Lower lobe of right lung (tissue), 2 donors: ENCODE measurements at regions not wholly inside any gene's neighbourhood (a gene's known extent, or its start where the extent isn't known, plus 50 kb on each side); places are given as distances from the start of the nearest gene placed in this dataset.
"Not testable (repeated sequence)": the region's sequence is repeated elsewhere in the genome, so short reads cannot be mapped to it uniquely, and the experiment has no call there.

Experiments
- ATAC-seq, 2 donors: fragments of 200-7000 bp; cut with Tn5 transposase; one replicate each; pipeline ENCODE4 v1.9.1; 2020 to 2022; ENCODE audit warnings: mild to moderate bottlenecking in 2 of 2, moderate library complexity in 2 of 2
- DNase-seq: peaks from one replicate; pipeline ENCODE4 v3.0.0-alpha.2; 2020
- H3K27ac ChIP-seq: fragments of 200-600 bp; one replicate; pipeline ENCODE4 v1.8.0; 2022
- H3K27me3 ChIP-seq: fragments of 200-600 bp; one replicate; pipeline ENCODE4 v1.8.0; 2022; ENCODE audit warnings: low read depth
- H3K36me3 ChIP-seq: fragments of 200-600 bp; one replicate; pipeline ENCODE4 v1.8.0; 2022; ENCODE audit warnings: mild to moderate bottlenecking
- H3K4me1 ChIP-seq: fragments of 200-600 bp; one replicate; pipeline ENCODE4 v1.8.0; 2022
- H3K4me3 ChIP-seq: fragments of 200-600 bp; one replicate; pipeline ENCODE4 v1.8.0; 2022; ENCODE audit warnings: mild to moderate bottlenecking
- H3K9me3 ChIP-seq: fragments of 200-600 bp; one replicate; pipeline ENCODE4 v1.8.0; 2022
- intact Hi-C: fragments of 100-400 bp; cut with DNase I; formaldehyde crosslinking; loops from one replicate; pipeline ENCODE4 v1.11.0; 2022
- TF ChIP-seq, protein P1 (sequence below): fragments of 200-600 bp; IDR thresholded peaks from one replicate; pipeline ENCODE4 v1.8.0; 2022; ENCODE audit warnings: antibody characterized with exemption, mild to moderate bottlenecking
- donor health status: DM: no; HTN: yes; CAD: no; lungs with severe emphysema.

DNA sequence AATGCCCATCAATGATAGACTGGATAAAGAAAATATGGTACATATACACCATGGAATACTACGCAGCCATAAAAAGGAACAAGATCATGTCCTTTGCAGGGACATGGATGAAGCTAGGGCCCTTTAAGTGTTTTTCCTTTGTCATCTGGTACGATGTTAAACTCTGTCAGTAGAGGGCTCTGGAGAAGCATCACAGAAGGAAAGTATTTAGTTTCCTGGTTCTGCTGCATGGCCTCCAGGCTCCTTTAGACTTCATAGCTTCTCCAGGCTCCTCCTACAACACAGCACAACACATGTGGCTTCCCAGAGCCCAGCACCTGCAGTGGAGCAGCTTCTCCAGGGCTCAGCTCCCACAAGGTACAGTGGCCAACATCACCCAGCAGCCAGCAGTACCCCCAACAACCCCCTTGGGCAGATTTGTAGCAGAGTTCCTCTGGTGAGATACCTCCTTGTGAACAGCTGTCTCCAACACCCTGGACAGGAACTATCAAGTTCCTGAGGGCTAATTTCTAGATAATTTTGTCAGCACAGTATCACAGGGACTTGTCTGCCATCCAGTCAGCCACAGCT is 63.4 kb downstream of the KCTD12 start:
- H3K4me3 ChIP-seq: no peak overlapping the region
- no peaks in the 10 kb centered on the region for H3K9me3 ChIP-seq
- TF ChIP-seq, protein P1, sequence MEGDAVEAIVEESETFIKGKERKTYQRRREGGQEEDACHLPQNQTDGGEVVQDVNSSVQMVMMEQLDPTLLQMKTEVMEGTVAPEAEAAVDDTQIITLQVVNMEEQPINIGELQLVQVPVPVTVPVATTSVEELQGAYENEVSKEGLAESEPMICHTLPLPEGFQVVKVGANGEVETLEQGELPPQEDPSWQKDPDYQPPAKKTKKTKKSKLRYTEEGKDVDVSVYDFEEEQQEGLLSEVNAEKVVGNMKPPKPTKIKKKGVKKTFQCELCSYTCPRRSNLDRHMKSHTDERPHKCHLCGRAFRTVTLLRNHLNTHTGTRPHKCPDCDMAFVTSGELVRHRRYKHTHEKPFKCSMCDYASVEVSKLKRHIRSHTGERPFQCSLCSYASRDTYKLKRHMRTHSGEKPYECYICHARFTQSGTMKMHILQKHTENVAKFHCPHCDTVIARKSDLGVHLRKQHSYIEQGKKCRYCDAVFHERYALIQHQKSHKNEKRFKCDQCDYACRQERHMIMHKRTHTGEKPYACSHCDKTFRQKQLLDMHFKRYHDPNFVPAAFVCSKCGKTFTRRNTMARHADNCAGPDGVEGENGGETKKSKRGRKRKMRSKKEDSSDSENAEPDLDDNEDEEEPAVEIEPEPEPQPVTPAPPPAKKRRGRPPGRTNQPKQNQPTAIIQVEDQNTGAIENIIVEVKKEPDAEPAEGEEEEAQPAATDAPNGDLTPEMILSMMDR: peak; percentile 40
- DNase-seq (no peak), ATAC-seq (peak; percentile 64 to 79)
- H3K4me1 ChIP-seq: peaks cover 3% of the 10 kb centered on the region
- intact Hi-C loops: no loop called here
- H3K27ac ChIP-seq: no peak overlapping the region
- no peaks in the 10 kb centered on the region for H3K27me3 ChIP-seq
- H3K36me3 ChIP-seq: no peaks in the 10 kb centered on the region

DNA sequence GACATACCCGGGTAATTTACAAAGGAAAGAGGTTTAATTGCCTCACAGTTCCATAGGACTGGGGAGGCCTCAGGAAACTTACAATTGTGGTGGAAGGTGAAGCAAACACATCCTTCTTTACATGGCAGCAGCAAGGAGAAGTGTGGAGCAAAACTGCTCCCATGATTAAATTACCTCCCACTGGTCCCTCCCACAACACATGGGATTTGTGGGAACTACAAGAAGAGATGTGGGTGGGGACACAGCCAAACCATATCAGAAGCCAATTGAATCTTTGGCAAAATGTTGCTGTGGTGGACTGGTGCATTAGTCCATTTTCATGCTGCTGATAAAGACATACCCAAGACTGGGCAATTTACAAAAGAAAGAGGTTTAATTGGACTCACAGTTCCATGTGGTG is 65.0 kb downstream of the KCTD12 start:
- H3K9me3 ChIP-seq, H3K36me3 ChIP-seq, H3K4me3 ChIP-seq, H3K27ac ChIP-seq, DNase-seq, H3K27me3 ChIP-seq, H3K4me1 ChIP-seq, intact Hi-C loops, ATAC-seq: not testable (repeated sequence)

- Histone ChIP-seq H3K36me3 (no peaks in the 10 kb centered on the region), H3K9me3 (no peaks in the 10 kb centered on the region), H3K27me3 (no peaks in the 10 kb centered on the region), H3K4me3 (no peak overlapping the region), H3K27ac (no peak overlapping the region), H3K4me1 (peaks cover 3% of the 10 kb centered on the region)
- TF ChIP-seq, protein P1: no peak
- intact Hi-C loops: no loop called here
- ATAC-seq (peak in 1 of 2 donors; percentile 68), DNase-seq (no peak)
Observed at GRCh38 chr13:76820759-76821158, 65.4 kb downstream of the KCTD12 start.

DNA sequence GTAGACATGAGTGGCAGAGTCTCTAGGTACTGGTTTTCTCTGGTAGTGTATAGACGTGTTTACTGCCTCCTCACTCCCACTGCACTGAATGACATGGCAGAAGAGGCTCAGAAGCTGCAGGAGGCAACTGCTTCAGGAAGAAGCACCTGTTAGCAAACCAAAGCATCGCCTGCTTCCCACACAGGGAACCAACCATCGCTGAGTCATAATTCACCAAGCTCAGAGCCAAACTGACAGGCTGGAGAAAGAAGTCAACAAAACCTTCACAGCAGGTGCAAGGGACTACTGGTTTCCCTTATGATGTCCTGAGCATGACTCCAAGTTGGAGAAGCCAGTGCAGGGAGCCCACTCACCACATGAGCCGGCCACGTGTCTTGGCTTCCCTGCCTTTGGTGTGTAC is 69.8 kb downstream of the KCTD12 start:
- Histone ChIP-seq H3K4me1 (peaks cover 21% of the 10 kb centered on the region), H3K36me3 (no peaks in the 10 kb centered on the region), H3K27me3 (no peaks in the 10 kb centered on the region), H3K9me3 (no peaks in the 10 kb centered on the region), H3K27ac (no peak overlapping the region), H3K4me3 (no peak overlapping the region)
- TF ChIP-seq, protein P1: no peak
- ATAC-seq (no peak), DNase-seq (no peak)
- intact Hi-C loops: no loop called here

GRCh38 chr13:76815344-76815743 is 70.9 kb downstream of the KCTD12 start:
- H3K9me3 ChIP-seq: no peaks in the 10 kb centered on the region
- H3K4me1 ChIP-seq: peaks cover 21% of the 10 kb centered on the region
- no peak for DNase-seq
- no peak for ATAC-seq
- TF ChIP-seq, protein P1: no peak
- no peaks in the 10 kb centered on the region for H3K36me3 ChIP-seq
- no peak overlapping the region for H3K27ac ChIP-seq
- H3K27me3 ChIP-seq: no peaks in the 10 kb centered on the region
- H3K4me3 ChIP-seq: no peak overlapping the region
- intact Hi-C loops: no loop called here

GRCh38 chr13:76813891-76814290 is 72.3 kb downstream of the KCTD12 start:
- TF ChIP-seq, protein P1: no peak
- peaks cover 21% of the 10 kb centered on the region for H3K4me1 ChIP-seq
- H3K27me3 ChIP-seq: no peaks in the 10 kb centered on the region
- H3K27ac ChIP-seq: no peak overlapping the region
- intact Hi-C loops: no loop called here
- H3K36me3 ChIP-seq: no peaks in the 10 kb centered on the region
- no peak for ATAC-seq
- H3K9me3 ChIP-seq: no peaks in the 10 kb centered on the region
- no peak for DNase-seq
- H3K4me3 ChIP-seq: no peak overlapping the region
